Ectodermal cell (in vitro differentiated cells): ENCODE measurements at regions not wholly inside any gene's neighbourhood (a gene's known extent, or its start where the extent isn't known, plus 50 kb on each side); places are given as distances from the start of the nearest gene placed in this dataset.

ENCODE experiments used
- H3K27ac ChIP-seq: 2 replicates; pipeline ENCODE4 v1.7.0; 2013; ENCODE audit warnings: mild to moderate bottlenecking, low read depth, low read length; ENCODE audit not compliant: insufficient read depth, poor library complexity, severe bottlenecking
- H3K27me3 ChIP-seq: 2 replicates; pipeline ENCODE4 v1.7.0; 2013; ENCODE audit warnings: mild to moderate bottlenecking, low read length; ENCODE audit not compliant: insufficient read depth, control insufficient read depth, poor library complexity, severe bottlenecking
- H3K36me3 ChIP-seq: one replicate; pipeline ENCODE4 v1.7.0; 2013; ENCODE audit warnings: low read length; ENCODE audit not compliant: control insufficient read depth, insufficient read depth
- H3K4me1 ChIP-seq: one replicate; pipeline ENCODE4 v1.7.0; 2013; ENCODE audit warnings: low read length; ENCODE audit not compliant: control insufficient read depth, insufficient read depth
- H3K4me3 ChIP-seq: 2 replicates; pipeline ENCODE4 v1.7.0; 2013; ENCODE audit warnings: low read depth, low read length, control low read depth; ENCODE audit not compliant: insufficient read depth
- H3K9me3 ChIP-seq: 2 replicates; pipeline ENCODE4 v1.7.0; 2013; ENCODE audit warnings: mild to moderate bottlenecking, low read length, moderate library complexity; ENCODE audit not compliant: control insufficient read depth
- WGBS, 2 experiments: methylation state at CpG; one replicate each; pipeline ENCODE4 v1.1.7; 2013; ENCODE audit warnings: missing lambda C conversion rate in 2 of 2; 5-methylcytosine and 5-hydroxymethylcytosine counted together

- Histone ChIP-seq H3K4me3 (no peak overlapping the region), H3K27me3 (no peaks in the 10 kb centered on the region), H3K36me3 (no peaks in the 10 kb centered on the region), H3K9me3 (no peaks in the 10 kb centered on the region), H3K27ac (no peak overlapping the region), H3K4me1 (no peaks in the 10 kb centered on the region)
- 94% methylated on average over 2 of the region's 2 CpGs; no CpG with 5 or more reads in 1 of the 2 experiments for WGBS, 2 experiments
These were observed 483.1 kb downstream of the CDH11 start for GRCh38 chr16:64638766-64639165.

- Histone ChIP-seq H3K36me3 (no peaks in the 10 kb centered on the region), H3K27ac (no peak overlapping the region), H3K4me3 (no peak overlapping the region), H3K4me1 (no peaks in the 10 kb centered on the region), H3K27me3 (no peaks in the 10 kb centered on the region), H3K9me3 (no peaks in the 10 kb centered on the region)
- WGBS, 2 experiments = 86 to 90% methylated on average over 2 of the region's 2 CpGs
These were observed 492.2 kb downstream of the CDH11 start for GRCh38 chr16:64629622-64630021.

- Histone ChIP-seq H3K9me3 (no peaks in the 10 kb centered on the region), H3K27me3 (no peaks in the 10 kb centered on the region), H3K4me1 (no peaks in the 10 kb centered on the region), H3K4me3 (no peak overlapping the region), H3K27ac (no peak overlapping the region), H3K36me3 (no peaks in the 10 kb centered on the region)
- WGBS, 2 experiments = 91 to 97% methylated on average over 7 of the region's 7 CpGs
These were observed 494.1 kb downstream of the CDH11 start for GRCh38 chr16:64627781-64628180.

- no peak overlapping the region for H3K4me3 ChIP-seq
- H3K27me3 ChIP-seq = no peaks in the 10 kb centered on the region
- WGBS, 2 experiments = 82 to 88% methylated on average over 4 of the region's 4 CpGs
- no peaks in the 10 kb centered on the region for H3K4me1 ChIP-seq
- no peaks in the 10 kb centered on the region for H3K36me3 ChIP-seq
- H3K9me3 ChIP-seq = no peaks in the 10 kb centered on the region
- H3K27ac ChIP-seq = no peak overlapping the region
These were observed 494.6 kb downstream of the CDH11 start for GRCh38 chr16:64627288-64627687.

- H3K9me3 ChIP-seq = no peaks in the 10 kb centered on the region
- no peak overlapping the region for H3K27ac ChIP-seq
- no peaks in the 10 kb centered on the region for H3K4me1 ChIP-seq
- H3K36me3 ChIP-seq = no peaks in the 10 kb centered on the region
- H3K27me3 ChIP-seq = no peaks in the 10 kb centered on the region
- WGBS, 2 experiments = 94 to 96% methylated on average over 2 of the region's 2 CpGs
- H3K4me3 ChIP-seq = no peak overlapping the region
These were observed 495.1 kb downstream of the CDH11 start for GRCh38 chr16:64626776-64627175.

- H3K27ac ChIP-seq = no peak overlapping the region
- WGBS, 2 experiments = 89 to 94% methylated on average over 1 of the region's 1 CpG
- H3K4me3 ChIP-seq = no peak overlapping the region
- H3K9me3 ChIP-seq = no peaks in the 10 kb centered on the region
- H3K36me3 ChIP-seq = no peaks in the 10 kb centered on the region
- H3K4me1 ChIP-seq = no peaks in the 10 kb centered on the region
- H3K27me3 ChIP-seq = no peaks in the 10 kb centered on the region
These were observed 500.2 kb downstream of the CDH11 start for GRCh38 chr16:64621616-64622015.

GRCh38 chr16:64617836-64618476, 503.9 kb downstream of the CDH11 start:
- Histone ChIP-seq H3K27me3 (no peaks in the 10 kb centered on the region), H3K4me1 (peaks cover 10% of the 10 kb centered on the region), H3K27ac (no peak overlapping the region), H3K36me3 (no peaks in the 10 kb centered on the region), H3K9me3 (no peaks in the 10 kb centered on the region), H3K4me3 (no peak overlapping the region)
- 93 to 98% methylated on average over 1 of the region's 1 CpG for WGBS, 2 experiments

GRCh38 chr16:64615630-64616280, 506.1 kb downstream of the CDH11 start:
- no peak overlapping the region for H3K4me3 ChIP-seq

GRCh38 chr16:64596196-64596595, 525.7 kb downstream of the CDH11 start:
- Histone ChIP-seq H3K4me3 (no peak overlapping the region), H3K27me3 (no peaks in the 10 kb centered on the region), H3K27ac (no peak overlapping the region), H3K4me1 (no peaks in the 10 kb centered on the region), H3K36me3 (no peaks in the 10 kb centered on the region), H3K9me3 (no peaks in the 10 kb centered on the region)

More at GRCh38 chr16:64615630-64616280, 506.1 kb downstream of the CDH11 start:
- Histone ChIP-seq H3K4me1 (peaks cover 10% of the 10 kb centered on the region), H3K27ac (no peak overlapping the region), H3K27me3 (no peaks in the 10 kb centered on the region), H3K9me3 (no peaks in the 10 kb centered on the region), H3K36me3 (no peaks in the 10 kb centered on the region)
- 37 to 48% methylated on average over 6 of the region's 6 CpGs for WGBS, 2 experiments

GRCh38 chr16:64590513-64590912, 531.4 kb downstream of the CDH11 start:
- Histone ChIP-seq H3K4me3 (no peak overlapping the region), H3K27me3 (no peaks in the 10 kb centered on the region), H3K36me3 (no peaks in the 10 kb centered on the region), H3K9me3 (no peaks in the 10 kb centered on the region), H3K4me1 (no peaks in the 10 kb centered on the region), H3K27ac (no peak overlapping the region)
